ENCODE measurements at regions not wholly inside any gene's neighbourhood (a gene's known extent, or its start where the extent isn't known, plus 50 kb on each side); places are given as distances from the start of the nearest gene placed in this dataset.

GRCh38 chr14:71762575-71762974 is 169.7 kb upstream of the RGS6 start:
- no peak overlapping the region for H3K4me2 ChIP-seq (ENCODE audit: low read length)
- H2AFZ ChIP-seq (ENCODE audit: low read depth, low read length) = no peak overlapping the region
- H3K9ac ChIP-seq (ENCODE audit: low read length) = no peak overlapping the region
- H4K20me1 ChIP-seq (ENCODE audit: insufficient read depth) = no peaks in the 10 kb centered on the region
- no peaks in the 10 kb centered on the region for H3F3A ChIP-seq (ENCODE audit: insufficient read depth, low read length, poor library complexity, severe bottlenecking)
- H3K27me3 ChIP-seq (ENCODE audit: insufficient read depth, low read depth, low read length) = no peaks in the 10 kb centered on the region
- no peaks in the 10 kb centered on the region for H3K9me2 ChIP-seq (ENCODE audit: insufficient read depth, low read length)
- H3K27ac ChIP-seq (ENCODE audit: low read length) = no peak overlapping the region
- H3K79me2 ChIP-seq (replicated peaks; ENCODE audit: insufficient read depth, low read length) = no peaks in the 10 kb centered on the region
- TF ChIP-seq EZH2 (IDR thresholded peaks at IDR 0.05; ENCODE audit: borderline replicate concordance, insufficient read depth, low read length, poor library complexity, severe bottlenecking) = no peak
- TF ChIP-seq REST (IDR thresholded peaks at IDR 0.05; ENCODE audit: borderline replicate concordance) = no peak
- no peak for TF ChIP-seq RAD21 (conservative IDR thresholded peaks at IDR 0.05)
- TF ChIP-seq CTCF (IDR thresholded peaks at IDR 0.05; ENCODE audit: poor library complexity, severe bottlenecking) = no peak
- TF ChIP-seq POLR2AphosphoS5 (IDR thresholded peaks at IDR 0.05) = no peak
- no peak for TF ChIP-seq EP300 (conservative IDR thresholded peaks at IDR 0.05; ENCODE audit: poor library complexity, severe bottlenecking)
- TF ChIP-seq MXI1 (conservative IDR thresholded peaks at IDR 0.05; ENCODE audit: poor library complexity, severe bottlenecking) = no peak
- no peak for TF ChIP-seq TAF1 (IDR thresholded peaks at IDR 0.05; ENCODE audit: low read depth)
- TF ChIP-seq SMC3 (conservative IDR thresholded peaks at IDR 0.05; ENCODE audit: poor library complexity) = no peak
- no peaks in the 10 kb centered on the region for H3K36me3 ChIP-seq (ENCODE audit: insufficient read depth, low read length)
- H3K9me3 ChIP-seq (ENCODE audit: low read length) = peaks cover 6% of the 10 kb centered on the region
- H3K4me3 ChIP-seq (ENCODE audit: low read length) = no peak overlapping the region

GRCh38 chr14:71764701-71765382 is 167.4 kb upstream of the RGS6 start:
- H3F3A ChIP-seq (ENCODE audit: insufficient read depth, low read length, poor library complexity, severe bottlenecking) = no peaks in the 10 kb centered on the region
- no peaks in the 10 kb centered on the region for H4K20me1 ChIP-seq (ENCODE audit: insufficient read depth)
- no peaks in the 10 kb centered on the region for H3K27me3 ChIP-seq (ENCODE audit: insufficient read depth, low read depth, low read length)
- H3K4me2 ChIP-seq (ENCODE audit: low read length) = no peak overlapping the region
- H3K9me2 ChIP-seq (ENCODE audit: insufficient read depth, low read length) = no peaks in the 10 kb centered on the region
- no peak overlapping the region for H3K4me3 ChIP-seq (ENCODE audit: low read length)
- no peak overlapping the region for H2AFZ ChIP-seq (ENCODE audit: low read depth, low read length)
- H3K9ac ChIP-seq (ENCODE audit: low read length) = no peak overlapping the region
- TF ChIP-seq MXI1 (conservative IDR thresholded peaks at IDR 0.05; ENCODE audit: poor library complexity, severe bottlenecking) (no peak), CTCF (IDR thresholded peaks at IDR 0.05; ENCODE audit: poor library complexity, severe bottlenecking) (no peak)
- no peaks in the 10 kb centered on the region for H3K36me3 ChIP-seq (ENCODE audit: insufficient read depth, low read length)
- peaks cover 6% of the 10 kb centered on the region for H3K9me3 ChIP-seq (ENCODE audit: low read length)
- H3K79me2 ChIP-seq (replicated peaks; ENCODE audit: insufficient read depth, low read length) = no peaks in the 10 kb centered on the region
- no peak overlapping the region for H3K27ac ChIP-seq (ENCODE audit: low read length)
